ENCODE measurements at regions not wholly inside any gene's neighbourhood (a gene's known extent, or its start where the extent isn't known, plus 50 kb on each side); places are given as distances from the start of the nearest gene placed in this dataset.

GRCh38 chr15:46394463-46394862, 759.6 kb downstream of the SQOR start:
- H3K4me3 Mint-ChIP-seq = no peak overlapping the region
- peaks cover 3 to 33% (median 11%) of the 10 kb centered on the region in 3 donors for H3K9me3 Mint-ChIP-seq
- no peaks in the 10 kb centered on the region for H3K27me3 Mint-ChIP-seq
- no peak overlapping the region for H3K27ac Mint-ChIP-seq
- no peaks in the 10 kb centered on the region for H3K4me1 Mint-ChIP-seq
- peaks cover 2% of the 10 kb centered on the region for H3K36me3 Mint-ChIP-seq

- Mint-ChIP-seq H3K9me3 (peaks cover 0 to 2% (median 0%) of the 10 kb centered on the region in 3 donors), H3K27me3 (no peaks in the 10 kb centered on the region), H3K36me3 (no peaks in the 10 kb centered on the region), H3K4me1 (no peaks in the 10 kb centered on the region), H3K27ac (no peak overlapping the region), H3K4me3 (no peak overlapping the region)
These were observed 773.5 kb downstream of the SQOR start for GRCh38 chr15:46408312-46408711.

DNA sequence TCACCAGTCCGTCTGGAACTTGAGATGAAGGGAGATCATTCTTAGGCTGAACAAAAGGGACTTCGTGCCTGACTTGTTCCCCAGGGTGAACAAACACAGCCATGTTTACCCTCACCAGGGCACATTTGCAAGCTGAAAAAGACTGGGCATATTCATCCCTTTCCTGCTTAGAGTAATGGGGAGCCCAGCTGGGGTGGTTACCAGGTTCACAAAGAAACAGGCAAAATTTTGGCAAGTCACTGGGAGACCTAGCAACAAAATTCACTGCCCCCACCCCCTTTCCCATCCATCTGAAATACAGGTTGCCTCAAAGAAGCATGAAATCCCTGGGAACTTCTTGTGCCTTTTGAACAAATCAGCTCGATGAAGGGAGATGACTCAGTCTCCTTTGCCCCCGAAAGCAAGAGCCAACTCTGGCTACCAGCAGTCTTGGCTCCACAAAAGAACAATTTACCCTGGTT, 775.0 kb downstream of the SQOR start:
- Mint-ChIP-seq H3K4me3 (no peak overlapping the region), H3K36me3 (no peaks in the 10 kb centered on the region), H3K27ac (no peak overlapping the region), H3K4me1 (no peaks in the 10 kb centered on the region), H3K9me3 (peaks cover 0 to 2% (median 0%) of the 10 kb centered on the region in 3 donors), H3K27me3 (no peaks in the 10 kb centered on the region)

DNA sequence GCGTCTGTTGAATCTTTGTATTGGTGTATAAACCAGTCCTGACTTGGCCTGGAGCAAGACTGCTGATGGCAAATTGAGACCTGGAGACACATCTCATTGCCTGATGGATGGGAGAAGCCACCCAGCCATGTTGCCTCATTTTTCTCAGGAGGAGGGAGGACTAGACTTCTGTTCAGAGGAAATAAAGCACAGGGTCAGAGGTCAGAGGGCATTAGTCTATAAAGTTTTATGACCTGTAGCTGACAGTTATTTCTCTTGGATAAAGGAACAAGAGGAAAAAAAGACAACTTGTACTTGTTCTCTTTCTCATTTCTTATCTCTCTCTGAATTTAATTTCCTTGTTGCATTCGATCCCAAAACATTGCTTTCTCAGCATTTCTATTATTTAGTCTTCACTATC, 775.9 kb downstream of the SQOR start:
- no peak overlapping the region for H3K27ac Mint-ChIP-seq
- peaks cover 0 to 2% (median 0%) of the 10 kb centered on the region in 3 donors for H3K9me3 Mint-ChIP-seq

DNA sequence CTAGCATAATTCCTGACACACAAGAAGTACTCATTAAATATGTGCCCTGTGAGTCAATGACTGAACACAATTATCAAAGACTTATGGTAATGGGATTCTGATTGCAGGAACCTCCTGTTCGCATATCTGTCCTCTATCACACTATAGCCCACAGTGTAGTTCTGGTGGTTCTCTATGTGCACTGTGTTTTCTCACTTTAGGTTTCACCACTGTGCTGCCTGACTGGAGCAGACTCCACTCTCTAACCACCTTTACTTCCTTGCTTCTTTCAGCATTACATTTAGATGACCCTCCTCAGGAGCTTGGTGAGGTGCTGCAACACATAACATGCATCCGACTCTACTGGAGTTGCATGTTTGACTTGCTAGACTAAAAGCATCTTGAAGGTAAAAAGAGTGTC, 777.1 kb downstream of the SQOR start:
- H3K4me1 Mint-ChIP-seq = no peaks in the 10 kb centered on the region
- no peak overlapping the region for H3K27ac Mint-ChIP-seq
- H3K36me3 Mint-ChIP-seq = no peaks in the 10 kb centered on the region

More for the DNA sequence above, 775.9 kb downstream of the SQOR start:
- no peak overlapping the region for H3K4me3 Mint-ChIP-seq
- H3K36me3 Mint-ChIP-seq = no peaks in the 10 kb centered on the region
- no peaks in the 10 kb centered on the region for H3K4me1 Mint-ChIP-seq
- no peaks in the 10 kb centered on the region for H3K27me3 Mint-ChIP-seq

GRCh38 chr15:46413799-46414198, 779.0 kb downstream of the SQOR start:
- no peak overlapping the region for H3K4me3 Mint-ChIP-seq
- no peaks in the 10 kb centered on the region for H3K27me3 Mint-ChIP-seq
- no peaks in the 10 kb centered on the region for H3K36me3 Mint-ChIP-seq
- no peak overlapping the region for H3K27ac Mint-ChIP-seq
- no peaks in the 10 kb centered on the region for H3K4me1 Mint-ChIP-seq
- peaks cover 0 to 3% (median 2%) of the 10 kb centered on the region in 3 donors for H3K9me3 Mint-ChIP-seq

More for the DNA sequence above, 777.1 kb downstream of the SQOR start:
- H3K9me3 Mint-ChIP-seq = peaks cover 0 to 2% (median 0%) of the 10 kb centered on the region in 3 donors
- H3K4me3 Mint-ChIP-seq = no peak overlapping the region
- no peaks in the 10 kb centered on the region for H3K27me3 Mint-ChIP-seq

- no peaks in the 10 kb centered on the region for H3K27me3 Mint-ChIP-seq
- H3K27ac Mint-ChIP-seq = no peak overlapping the region
- no peaks in the 10 kb centered on the region for H3K36me3 Mint-ChIP-seq
- no peaks in the 10 kb centered on the region for H3K4me1 Mint-ChIP-seq
- peaks cover 3 to 7% (median 6%) of the 10 kb centered on the region in 3 donors for H3K9me3 Mint-ChIP-seq
- no peak overlapping the region for H3K4me3 Mint-ChIP-seq
These were observed 781.7 kb downstream of the SQOR start for GRCh38 chr15:46416544-46416943.

- peaks cover 3 to 7% (median 5%) of the 10 kb centered on the region in 3 donors for H3K9me3 Mint-ChIP-seq
- H3K27me3 Mint-ChIP-seq = no peaks in the 10 kb centered on the region
- no peaks in the 10 kb centered on the region for H3K36me3 Mint-ChIP-seq
- no peak overlapping the region for H3K4me3 Mint-ChIP-seq
- no peak overlapping the region for H3K27ac Mint-ChIP-seq
- peaks cover 0 to 2% (median 0%) of the 10 kb centered on the region in 3 donors for H3K4me1 Mint-ChIP-seq
These were observed 786.2 kb downstream of the SQOR start for GRCh38 chr15:46420990-46421389.

DNA sequence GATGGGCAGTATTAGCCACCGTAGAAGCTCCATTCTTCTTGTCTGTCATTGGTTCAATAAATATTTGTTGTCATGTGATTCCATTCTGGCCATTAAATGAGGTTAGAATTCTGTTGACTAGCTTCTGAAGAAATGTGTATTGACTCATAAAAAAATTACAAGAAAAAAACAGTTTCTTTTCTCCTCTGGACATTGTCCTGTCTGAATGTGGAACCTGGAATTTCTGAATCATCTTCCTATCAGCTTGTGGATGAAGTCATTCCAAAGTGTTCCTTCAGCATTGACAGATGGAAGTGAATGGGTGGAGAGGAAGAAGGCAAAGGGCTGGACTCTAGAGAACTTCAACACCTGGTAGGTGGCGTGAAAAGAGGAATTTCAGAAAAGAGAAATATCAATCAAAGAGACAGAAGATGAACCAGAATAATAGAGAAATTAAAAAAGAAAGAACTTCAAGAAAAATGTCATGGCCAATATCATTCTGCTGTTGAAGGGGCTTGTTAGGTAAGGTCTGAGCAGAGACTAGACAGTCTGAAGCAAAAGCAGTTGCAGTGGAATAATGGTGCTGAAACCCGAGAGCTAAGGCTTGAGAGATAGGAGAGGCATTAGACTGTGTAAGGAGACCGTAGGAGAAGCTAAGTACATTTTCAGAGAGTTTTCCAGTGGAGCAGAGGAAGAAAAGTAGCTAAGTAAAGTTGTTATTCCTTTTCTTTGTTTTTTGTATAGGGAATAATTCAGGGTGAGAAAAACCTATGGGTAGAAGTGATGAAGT, 806.6 kb downstream of the SQOR start:
- H3K36me3 Mint-ChIP-seq = no peaks in the 10 kb centered on the region
- H3K4me3 Mint-ChIP-seq = no peak overlapping the region
- H3K27me3 Mint-ChIP-seq = no peaks in the 10 kb centered on the region
- peaks cover 2 to 12% (median 8%) of the 10 kb centered on the region in 3 donors for H3K9me3 Mint-ChIP-seq
- H3K27ac Mint-ChIP-seq = no peak overlapping the region
- no peaks in the 10 kb centered on the region for H3K4me1 Mint-ChIP-seq

DNA sequence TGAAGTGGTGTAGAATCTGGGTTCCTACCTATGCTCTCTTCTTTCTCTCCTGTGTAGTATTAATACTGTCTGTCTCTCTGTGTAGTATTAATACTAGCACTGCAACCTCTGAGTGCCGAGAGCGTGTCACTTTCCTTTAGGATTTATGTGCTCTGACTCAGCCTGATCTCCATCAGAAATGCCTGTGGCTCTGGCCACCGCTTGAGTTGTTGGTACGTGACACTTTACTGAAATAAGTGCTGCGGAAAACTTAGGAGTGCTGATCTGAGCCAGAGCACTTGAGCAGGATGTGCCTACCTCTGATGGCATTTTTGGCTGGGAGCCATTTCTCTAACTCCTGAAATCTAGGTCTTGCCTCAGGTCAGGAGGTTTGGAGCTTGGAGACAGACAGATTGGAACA, 807.4 kb downstream of the SQOR start:
- Mint-ChIP-seq H3K27ac (no peak overlapping the region), H3K4me3 (no peak overlapping the region), H3K4me1 (no peaks in the 10 kb centered on the region), H3K36me3 (no peaks in the 10 kb centered on the region), H3K9me3 (peaks cover 2 to 12% (median 7%) of the 10 kb centered on the region in 3 donors), H3K27me3 (no peaks in the 10 kb centered on the region)

DNA sequence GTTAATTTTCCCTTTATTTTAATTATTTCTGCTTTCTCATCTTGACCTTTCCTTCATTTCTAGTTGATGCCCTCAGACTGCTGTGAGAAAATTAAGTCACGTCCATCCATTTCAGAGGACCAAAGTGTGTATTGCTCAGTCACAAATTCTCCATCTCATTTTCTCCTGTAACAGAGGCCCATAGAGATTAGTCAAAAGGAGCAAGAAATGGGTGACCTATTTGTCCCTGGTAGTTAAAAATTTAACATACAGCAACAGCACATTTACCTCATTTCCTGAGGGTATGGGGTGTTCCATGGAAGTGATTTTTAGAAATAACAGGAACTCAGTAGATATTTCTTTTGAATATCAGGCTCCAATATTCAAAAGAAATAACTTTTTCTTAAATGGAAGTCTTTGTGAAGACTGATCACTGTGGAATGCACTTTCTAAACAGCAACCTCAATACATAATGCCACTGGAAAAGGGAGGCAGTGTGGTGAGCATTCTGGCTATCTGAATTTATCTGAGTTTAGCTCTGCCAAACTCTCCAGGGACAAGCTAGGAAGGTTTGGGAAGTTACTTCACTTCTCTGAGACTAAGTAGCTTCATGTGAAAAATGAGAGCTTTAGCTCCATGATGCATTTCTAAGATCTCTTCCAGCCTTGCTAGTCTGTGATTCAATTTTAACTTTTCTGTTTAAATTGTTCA, 808.2 kb downstream of the SQOR start:
- Mint-ChIP-seq H3K27me3 (no peaks in the 10 kb centered on the region), H3K27ac (no peak overlapping the region), H3K36me3 (no peaks in the 10 kb centered on the region), H3K9me3 (peaks cover 2 to 12% (median 7%) of the 10 kb centered on the region in 3 donors), H3K4me3 (no peak overlapping the region), H3K4me1 (no peaks in the 10 kb centered on the region)

- Mint-ChIP-seq H3K4me1 (no peaks in the 10 kb centered on the region), H3K36me3 (no peaks in the 10 kb centered on the region), H3K9me3 (peaks cover 0 to 12% (median 4%) of the 10 kb centered on the region in 3 donors), H3K27ac (no peak overlapping the region), H3K4me3 (no peak overlapping the region), H3K27me3 (no peaks in the 10 kb centered on the region)
These were observed 815.4 kb downstream of the SQOR start for GRCh38 chr15:46450112-46450809.

GRCh38 chr15:46450810-46451182, 816.0 kb downstream of the SQOR start:
- Mint-ChIP-seq H3K36me3 (no peaks in the 10 kb centered on the region), H3K4me1 (no peaks in the 10 kb centered on the region), H3K27ac (no peak overlapping the region), H3K9me3 (peaks cover 0 to 8% (median 3%) of the 10 kb centered on the region in 3 donors), H3K27me3 (no peaks in the 10 kb centered on the region), H3K4me3 (no peak overlapping the region)

DNA sequence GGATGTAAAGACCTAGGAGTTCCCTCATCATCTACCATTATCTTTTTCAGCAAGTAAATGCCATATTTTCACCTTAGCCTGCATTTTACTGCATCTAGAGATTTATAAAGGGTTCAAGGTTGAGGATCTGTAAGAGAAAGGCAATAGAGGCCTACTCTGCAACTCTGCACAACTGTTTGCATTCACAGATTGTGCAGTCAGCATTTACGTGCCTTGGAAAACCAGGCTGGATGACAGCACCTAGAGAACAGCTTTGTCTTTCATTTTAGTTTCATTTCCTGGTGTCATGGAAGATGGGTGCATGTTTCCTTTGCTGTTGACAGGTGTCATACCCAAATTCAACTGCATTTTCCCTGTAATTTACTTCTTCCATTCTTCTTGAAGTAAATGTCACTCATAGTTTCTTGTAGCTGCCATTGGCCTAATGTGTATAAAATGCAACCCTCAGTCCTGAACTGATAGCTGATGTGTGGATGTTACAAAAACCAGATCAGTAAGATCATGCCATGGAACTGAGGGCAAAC, 817.5 kb downstream of the SQOR start:
- Mint-ChIP-seq H3K36me3 (no peaks in the 10 kb centered on the region), H3K4me1 (no peaks in the 10 kb centered on the region)

GRCh38 chr15:46456456-46456855, 821.6 kb downstream of the SQOR start:
- peaks cover 2 to 4% (median 2%) of the 10 kb centered on the region in 3 donors for H3K9me3 Mint-ChIP-seq
- H3K27ac Mint-ChIP-seq = no peak overlapping the region
- no peaks in the 10 kb centered on the region for H3K36me3 Mint-ChIP-seq
- no peaks in the 10 kb centered on the region for H3K27me3 Mint-ChIP-seq
- no peak overlapping the region for H3K4me3 Mint-ChIP-seq
- H3K4me1 Mint-ChIP-seq = no peaks in the 10 kb centered on the region

More for the DNA sequence above, 817.5 kb downstream of the SQOR start:
- no peak overlapping the region for H3K27ac Mint-ChIP-seq
- H3K4me3 Mint-ChIP-seq = no peak overlapping the region
- H3K27me3 Mint-ChIP-seq = no peaks in the 10 kb centered on the region
- H3K9me3 Mint-ChIP-seq = peaks cover 1 to 8% (median 3%) of the 10 kb centered on the region in 3 donors

Data from IgD-negative memory B cell (primary cell).